ENCODE measurements at regions not wholly inside any gene's neighbourhood (a gene's known extent, or its start where the extent isn't known, plus 50 kb on each side); places are given as distances from the start of the nearest gene placed in this dataset.

DNA sequence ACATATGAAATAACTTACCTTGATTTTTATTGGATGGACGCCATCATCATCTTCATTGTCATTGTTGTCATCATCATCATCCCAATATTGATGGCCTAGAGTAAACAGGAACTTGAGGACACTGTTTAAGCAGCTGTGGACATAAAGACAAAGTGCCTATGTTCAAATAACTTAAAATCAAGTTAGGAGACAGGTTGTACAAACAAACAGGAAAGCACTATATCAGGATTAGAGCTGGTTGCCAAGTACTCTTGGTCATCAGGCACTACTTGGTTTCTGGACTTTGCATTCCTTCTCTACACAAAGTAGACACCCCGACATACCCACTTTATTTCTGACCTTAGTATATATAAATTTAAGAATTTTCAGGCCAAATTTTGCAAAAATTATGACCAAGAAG lies 608.6 kb downstream of the KLHL13 start:
- H4K20me1 ChIP-seq (ENCODE audit: insufficient read depth, low read length): no peaks in the 10 kb centered on the region
- H3K79me2 ChIP-seq (ENCODE audit: low read length): no peaks in the 10 kb centered on the region
- H3K36me3 ChIP-seq (replicated peaks; ENCODE audit: insufficient read depth, low read length): no peaks in the 10 kb centered on the region
- no peak for TF ChIP-seq EZH2 (optimal IDR thresholded peaks at IDR 0.05; ENCODE audit: low read depth, low read length)
- TF ChIP-seq CTCF (IDR thresholded peaks at IDR 0.05; ENCODE audit: low read length): no peak
- TF ChIP-seq EZH2phosphoT487 (IDR thresholded peaks at IDR 0.05; ENCODE audit: low read length): no peak
- DNase-seq: no peak
- no peaks in the 10 kb centered on the region for H3K4me1 ChIP-seq (ENCODE audit: low read length)
- H3K9me2 ChIP-seq (replicated peaks; ENCODE audit: insufficient read depth, low read length): no peaks in the 10 kb centered on the region
- H3K9ac ChIP-seq (ENCODE audit: low read length): no peak overlapping the region
- no peaks in the 10 kb centered on the region for H3K27me3 ChIP-seq (replicated peaks; ENCODE audit: insufficient read depth, low read length)
- H3K4me3 ChIP-seq (ENCODE audit: low read length): no peak overlapping the region
- no peak overlapping the region for H3K4me2 ChIP-seq (ENCODE audit: low read depth, low read length)
- no peak overlapping the region for H2AFZ ChIP-seq (ENCODE audit: low read length)
- no peaks in the 10 kb centered on the region for H3K9me3 ChIP-seq (replicated peaks; ENCODE audit: insufficient read depth, low read length)
- H3K27ac ChIP-seq (ENCODE audit: low read length): no peak overlapping the region
- no peaks in the 10 kb centered on the region for H3F3A ChIP-seq (ENCODE audit: insufficient read depth, low read length)

DNA sequence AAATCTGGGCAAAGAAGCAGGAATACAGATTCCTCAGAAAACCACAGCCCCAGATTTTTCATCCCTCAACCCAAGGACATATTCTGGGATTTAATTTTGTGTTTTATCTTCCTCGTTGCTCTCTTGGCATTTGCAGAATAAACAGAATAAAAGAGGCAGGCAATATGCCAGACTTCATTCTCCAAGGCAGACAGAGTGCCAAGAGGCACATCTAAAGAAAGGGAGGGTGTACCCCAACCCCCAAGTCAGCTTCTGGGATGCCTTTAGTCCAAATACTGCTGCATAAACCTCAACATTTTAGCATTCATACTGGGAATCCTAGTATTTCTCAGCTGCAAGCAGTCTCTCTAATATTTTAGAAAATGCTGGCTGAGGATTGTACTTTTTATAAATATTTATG lies 629.2 kb downstream of the KLHL13 start:
- Histone ChIP-seq H3K9ac (ENCODE audit: low read length) (no peak overlapping the region), H3K27me3 (replicated peaks; ENCODE audit: insufficient read depth, low read length) (no peaks in the 10 kb centered on the region), H3K4me2 (ENCODE audit: low read depth, low read length) (no peak overlapping the region), H2AFZ (ENCODE audit: low read length) (no peak overlapping the region), H3K9me3 (replicated peaks; ENCODE audit: insufficient read depth, low read length) (no peaks in the 10 kb centered on the region), H3K9me2 (replicated peaks; ENCODE audit: insufficient read depth, low read length) (no peaks in the 10 kb centered on the region), H3K4me1 (ENCODE audit: low read length) (no peaks in the 10 kb centered on the region), H3K4me3 (ENCODE audit: low read length) (no peak overlapping the region), H3F3A (ENCODE audit: insufficient read depth, low read length) (no peaks in the 10 kb centered on the region), H4K20me1 (ENCODE audit: insufficient read depth, low read length) (no peaks in the 10 kb centered on the region), H3K27ac (ENCODE audit: low read length) (no peak overlapping the region), H3K79me2 (ENCODE audit: low read length) (no peaks in the 10 kb centered on the region), H3K36me3 (replicated peaks; ENCODE audit: insufficient read depth, low read length) (no peaks in the 10 kb centered on the region)
- no peak for TF ChIP-seq EZH2phosphoT487 (IDR thresholded peaks at IDR 0.05; ENCODE audit: low read length)
- no peak for TF ChIP-seq EZH2 (optimal IDR thresholded peaks at IDR 0.05; ENCODE audit: low read depth, low read length)
- TF ChIP-seq CTCF (IDR thresholded peaks at IDR 0.05; ENCODE audit: low read length): no peak
- no peak for DNase-seq

- Histone ChIP-seq H3K4me3 (ENCODE audit: low read length) (no peak overlapping the region), H3F3A (ENCODE audit: insufficient read depth, low read length) (no peaks in the 10 kb centered on the region), H3K27me3 (replicated peaks; ENCODE audit: insufficient read depth, low read length) (no peaks in the 10 kb centered on the region), H3K9me2 (replicated peaks; ENCODE audit: insufficient read depth, low read length) (no peaks in the 10 kb centered on the region), H3K27ac (ENCODE audit: low read length) (no peak overlapping the region), H3K4me2 (ENCODE audit: low read depth, low read length) (no peak overlapping the region), H4K20me1 (ENCODE audit: insufficient read depth, low read length) (no peaks in the 10 kb centered on the region), H3K9ac (ENCODE audit: low read length) (no peak overlapping the region), H3K79me2 (ENCODE audit: low read length) (no peaks in the 10 kb centered on the region), H3K4me1 (ENCODE audit: low read length) (no peaks in the 10 kb centered on the region), H3K36me3 (replicated peaks; ENCODE audit: insufficient read depth, low read length) (no peaks in the 10 kb centered on the region), H3K9me3 (replicated peaks; ENCODE audit: insufficient read depth, low read length) (no peaks in the 10 kb centered on the region), H2AFZ (ENCODE audit: low read length) (no peak overlapping the region)
- no peak for DNase-seq
- TF ChIP-seq EZH2phosphoT487 (IDR thresholded peaks at IDR 0.05; ENCODE audit: low read length) (no peak), EZH2 (optimal IDR thresholded peaks at IDR 0.05; ENCODE audit: low read depth, low read length) (no peak), CTCF (IDR thresholded peaks at IDR 0.05; ENCODE audit: low read length) (no peak)
Observed at GRCh38 chrX:117483950-117484349, 632.7 kb downstream of the KLHL13 start.
